ENCODE measurements at regions not wholly inside any gene's neighbourhood (a gene's known extent, or its start where the extent isn't known, plus 50 kb on each side); places are given as distances from the start of the nearest gene placed in this dataset.

GRCh38 chr2:207357216-207357615, 172.5 kb upstream of the CREB1 start (continued):
- TF ChIP-seq NR2C1 (IDR thresholded peaks at IDR 0.05) (no peak), LARP7 (IDR thresholded peaks at IDR 0.05) (no peak), EGR1 (IDR thresholded peaks at IDR 0.05; ENCODE audit: borderline replicate concordance in 1 of 2, low read depth in 2 of 2, low read length in 2 of 2) (no peak), HDAC6 (IDR thresholded peaks at IDR 0.05; ENCODE audit: unreplicated experiment) (no peak)

GRCh38 chr2:207362716-207363115, 167.0 kb upstream of the CREB1 start:
- no TSS peak for BruUV-seq (replicated peaks)
- no peaks in the 10 kb centered on the region for H4K20me1 ChIP-seq (ENCODE audit: control insufficient read depth, insufficient read depth)
- H2AFZ ChIP-seq (ENCODE audit: control insufficient read depth, low read depth, low read length): no peak overlapping the region
- H3K4me1 ChIP-seq (ENCODE audit: control insufficient read depth, insufficient read depth, low read length): no peaks in the 10 kb centered on the region
- H3K27me3 ChIP-seq (replicated peaks in 1 of 2; ENCODE audit: control insufficient read depth in 2 of 2, insufficient read depth in 2 of 2, low read length in 1 of 2): no peaks in the 10 kb centered on the region
- intact Hi-C loops (cut with micrococcal nuclease; ENCODE audit: unreplicated experiment): no loop called here
- H3K36me3 ChIP-seq (ENCODE audit: control insufficient read depth in 2 of 2, insufficient read depth in 2 of 2, low read length in 1 of 2): no peaks in the 10 kb centered on the region
- H3K27ac ChIP-seq (ENCODE audit: control insufficient read depth, insufficient read depth): no peak overlapping the region
- WGBS (ENCODE audit: insufficient coverage, insufficient replicate concordance, low lambda C conversion rate, missing lambda C conversion rate): 20% methylated on average over 2 of the region's 2 CpGs
- H3K9me3 ChIP-seq (replicated peaks; ENCODE audit: control insufficient read depth, insufficient read depth, low read length): no peaks in the 10 kb centered on the region
- H3K9ac ChIP-seq (ENCODE audit: control insufficient read depth, insufficient read depth, low read length): no peak overlapping the region
- ChIA-PET CTCF (interaction anchor here (0.7 kb wide), 1 partner anchor 111 kb away, joined by 3 read pairs; no protein-coding TSS in a partner anchor), SMC1A (ENCODE audit: uncharacterized antibody, unreplicated experiment) (no interaction called here), POLR2A (no interaction called here), RAD21 (ENCODE audit: unreplicated experiment) (no interaction called here)
- FAIRE-seq: no peak
- no peaks in the 10 kb centered on the region for H3K79me2 ChIP-seq (ENCODE audit: control insufficient read depth, insufficient read depth, low read length)
- no peak overlapping the region for H3K4me2 ChIP-seq (ENCODE audit: control insufficient read depth, insufficient read depth)
- no peak for TF ChIP-seq ZNF217 (IDR thresholded peaks at IDR 0.05)
- in situ Hi-C loops (cut with MboI): no loop called here
- DNase-seq (ENCODE audit: low read depth, low spot score): no peak
- no peak for ATAC-seq
- no peak overlapping the region for H3K4me3 ChIP-seq

GRCh38 chr2:207363761-207364290, 165.9 kb upstream of the CREB1 start:
- in situ Hi-C loops (cut with MboI): no loop called here
- H4K20me1 ChIP-seq (ENCODE audit: control insufficient read depth, insufficient read depth): no peaks in the 10 kb centered on the region
- H3K4me3 ChIP-seq: no peak overlapping the region
- H3K4me2 ChIP-seq (ENCODE audit: control insufficient read depth, insufficient read depth): no peak overlapping the region
- H3K9ac ChIP-seq (ENCODE audit: control insufficient read depth, insufficient read depth, low read length): no peak overlapping the region
- TF ChIP-seq ZNF207 (IDR thresholded peaks at IDR 0.05; ENCODE audit: borderline replicate concordance): no peak
- TF ChIP-seq NFIC (IDR thresholded peaks at IDR 0.05; ENCODE audit: low read depth, low read length): no peak
- no peak for TF ChIP-seq TARDBP (IDR thresholded peaks at IDR 0.05; ENCODE audit: borderline replicate concordance)
- TF ChIP-seq STAT3 (IDR thresholded peaks at IDR 0.05; ENCODE audit: low read depth, low read length): no peak
- TF ChIP-seq SKIL (IDR thresholded peaks at IDR 0.05; ENCODE audit: low read depth, poor library complexity, severe bottlenecking): no peak
- no peak for TF ChIP-seq E4F1 (IDR thresholded peaks at IDR 0.05; ENCODE audit: borderline replicate concordance, partially characterized antibody)
- no peaks in the 10 kb centered on the region for H3K4me1 ChIP-seq (ENCODE audit: control insufficient read depth, insufficient read depth, low read length)
- ChIA-PET RAD21 (ENCODE audit: unreplicated experiment) (no interaction called here), CTCF (no interaction called here), POLR2A (no interaction called here), SMC1A (ENCODE audit: uncharacterized antibody, unreplicated experiment) (interaction anchor here (0.7 kb wide), 1 partner anchor 195 kb away, joined by 3 read pairs; no protein-coding TSS in a partner anchor)
- DNase-seq (ENCODE audit: low read depth, low spot score): no peak
- H3K9me3 ChIP-seq (replicated peaks; ENCODE audit: control insufficient read depth, insufficient read depth, low read length): no peaks in the 10 kb centered on the region
- intact Hi-C loops (cut with micrococcal nuclease; ENCODE audit: unreplicated experiment): no loop called here
- no peaks in the 10 kb centered on the region for H3K27me3 ChIP-seq (replicated peaks in 1 of 2; ENCODE audit: control insufficient read depth in 2 of 2, insufficient read depth in 2 of 2, low read length in 1 of 2)
- H3K27ac ChIP-seq (ENCODE audit: control insufficient read depth, insufficient read depth): no peak overlapping the region
- H3K79me2 ChIP-seq (ENCODE audit: control insufficient read depth, insufficient read depth, low read length): no peaks in the 10 kb centered on the region
- no peak for ATAC-seq
- 91% methylated on average over 1 of the region's 1 CpG for WGBS (ENCODE audit: insufficient coverage, insufficient replicate concordance, low lambda C conversion rate, missing lambda C conversion rate)
- H2AFZ ChIP-seq (ENCODE audit: control insufficient read depth, low read depth, low read length): no peak overlapping the region
- no peaks in the 10 kb centered on the region for H3K36me3 ChIP-seq (ENCODE audit: control insufficient read depth in 2 of 2, insufficient read depth in 2 of 2, low read length in 1 of 2)
- no peak for FAIRE-seq
- BruUV-seq (replicated peaks): no TSS peak

All from GM12878 (cell line).